CD14-positive monocyte (primary cell): ENCODE measurements at regions not wholly inside any gene's neighbourhood (a gene's known extent, or its start where the extent isn't known, plus 50 kb on each side); places are given as distances from the start of the nearest gene placed in this dataset.

Experiments
- DNase-seq, 3 donors: peaks; one replicate each; pipeline ENCODE4 v3.0.0-alpha.2; 2011 to 2022
- H2AFZ ChIP-seq: 2 replicates; pipeline ENCODE4 v1.6.0; 2012; ENCODE audit warnings: mild to moderate bottlenecking, low read depth, low read length, inconsistent platforms; ENCODE audit not compliant: insufficient read depth, poor library complexity, severe bottlenecking
- H3K27ac ChIP-seq, 2 donors: 1 replicate in 1 of 2; 2 replicates in 1 of 2; pipeline ENCODE4 v1.5.1; 2012 to 2013; ENCODE audit warnings: low read length in 2 of 2, control low read depth in 1 of 2, inconsistent platforms in 1 of 2, low read depth in 1 of 2, mild to moderate bottlenecking in 1 of 2
- H3K27me3 ChIP-seq, 2 donors: one replicate each; pipeline versions ENCODE4 v1.6.0 to v1.6.1; 2011 to 2013; ENCODE audit warnings: low read length in 2 of 2; ENCODE audit not compliant: control insufficient read depth in 2 of 2, insufficient read depth in 2 of 2
- H3K36me3 ChIP-seq, 2 donors: replicated peaks in 1 of 2; 1 replicate in 1 of 2; 2 replicates in 1 of 2; pipeline versions ENCODE4 v1.5.1 to v1.6.1; 2012 to 2013; ENCODE audit warnings: low read length in 2 of 2, control low read depth in 1 of 2, inconsistent platforms in 1 of 2, mild to moderate bottlenecking in 1 of 2; ENCODE audit not compliant: insufficient read depth in 2 of 2, control insufficient read depth in 1 of 2
- H3K4me1 ChIP-seq, 2 donors: 1 replicate in 1 of 2; 2 replicates in 1 of 2; pipeline versions ENCODE4 v1.5.1 to v1.6.1; 2012 to 2013; ENCODE audit warnings: low read length in 2 of 2, control low read depth in 1 of 2, inconsistent platforms in 1 of 2, mild to moderate bottlenecking in 1 of 2, moderate library complexity in 1 of 2; ENCODE audit not compliant: insufficient read depth in 2 of 2, control insufficient read depth in 1 of 2
- H3K4me2 ChIP-seq: replicated peaks from 2 replicates; pipeline ENCODE3; 2012; ENCODE audit warnings: low read length, moderate library complexity, mild to moderate bottlenecking; ENCODE audit not compliant: poor library complexity, severe bottlenecking; ENCODE audit errors: extremely low read depth
- H3K4me3 ChIP-seq, 3 experiments: fragments of 200-600 bp in 1 of 3; sonication (generic) in 1 of 3; replicated peaks in 1 of 3; 1 replicate in 2 of 3; 2 replicates in 1 of 3; pipeline ENCODE4 v1.5.1; 2011 to 2013; ENCODE audit warnings: low read length in 3 of 3, mild to moderate bottlenecking in 3 of 3, control low read depth in 2 of 3, low read depth in 2 of 3, inconsistent platforms in 1 of 3, moderate library complexity in 1 of 3
- H3K79me2 ChIP-seq: 2 replicates; pipeline ENCODE4 v1.6.0; 2012; ENCODE audit warnings: mild to moderate bottlenecking, control low read depth, inconsistent platforms, low read length, moderate library complexity; ENCODE audit not compliant: insufficient read depth
- H3K9ac ChIP-seq: 2 replicates; pipeline ENCODE4 v1.6.0; 2017; ENCODE audit warnings: low read length, mild to moderate bottlenecking; ENCODE audit not compliant: insufficient read depth, poor library complexity, severe bottlenecking
- H3K9me3 ChIP-seq, 2 donors: replicated peaks in 1 of 2; 1 replicate in 1 of 2; 2 replicates in 1 of 2; pipeline versions ENCODE4 v1.5.1 to v1.6.1; 2012 to 2013; ENCODE audit warnings: low read length in 2 of 2, control low read depth in 1 of 2; ENCODE audit not compliant: control insufficient read depth in 1 of 2, insufficient read depth in 1 of 2
- H4K20me1 ChIP-seq: 2 replicates; pipeline ENCODE4 v1.6.0; 2012; ENCODE audit warnings: mild to moderate bottlenecking, low read length, control low read depth, moderate library complexity; ENCODE audit not compliant: insufficient read depth
- H3K27ac Mint-ChIP-seq, 7 donors: one replicate each; pipeline ENCODE4 v1.8.0; 2020; ENCODE audit warnings: mild to moderate bottlenecking in 7 of 7, mixed read lengths in 7 of 7, moderate library complexity in 6 of 7, inconsistent platforms in 2 of 7
- H3K27me3 Mint-ChIP-seq, 3 donors: one replicate each; pipeline ENCODE4 v1.8.0; 2021 to 2022; ENCODE audit warnings: low read depth in 3 of 3, mild to moderate bottlenecking in 3 of 3, mixed read lengths in 3 of 3, moderate library complexity in 3 of 3, inconsistent platforms in 1 of 3
- H3K36me3 Mint-ChIP-seq, 2 donors: one replicate each; pipeline ENCODE4 v1.8.0; 2020; ENCODE audit warnings: mixed read lengths in 2 of 2, inconsistent platforms in 1 of 2, mild to moderate bottlenecking in 1 of 2
- H3K4me1 Mint-ChIP-seq: one replicate; pipeline ENCODE4 v1.8.0; 2020; ENCODE audit warnings: mild to moderate bottlenecking, mixed read lengths
- H3K4me3 Mint-ChIP-seq, 2 donors: one replicate each; pipeline ENCODE4 v1.8.0; 2020; ENCODE audit warnings: mild to moderate bottlenecking in 2 of 2, mixed read lengths in 2 of 2, moderate library complexity in 1 of 2
- H3K9me3 Mint-ChIP-seq, 7 donors: one replicate each; pipeline ENCODE4 v1.8.0; 2020 to 2022; ENCODE audit warnings: mixed read lengths in 7 of 7, mild to moderate bottlenecking in 6 of 7, moderate library complexity in 6 of 7, inconsistent platforms in 2 of 7
- WGBS: methylation state at CpG from one replicate; pipeline ENCODE4 v1.1.5; 2013; ENCODE audit warnings: missing lambda C conversion rate; ENCODE audit not compliant: insufficient coverage; 5-methylcytosine and 5-hydroxymethylcytosine counted together
- intact Hi-C, 2 donors: fragments of 100-400 bp; cut with micrococcal nuclease; formaldehyde crosslinking; loops; one replicate each; pipeline versions ENCODE4 v1.15.0 to v1.15.1; 2023
- TF ChIP-seq, protein P1 (sequence below): fragments of 200-600 bp; IDR thresholded peaks from one replicate; pipeline ENCODE4 v1.8.0; 2022; ENCODE audit warnings: antibody characterized with exemption, mild to moderate bottlenecking

DNA sequence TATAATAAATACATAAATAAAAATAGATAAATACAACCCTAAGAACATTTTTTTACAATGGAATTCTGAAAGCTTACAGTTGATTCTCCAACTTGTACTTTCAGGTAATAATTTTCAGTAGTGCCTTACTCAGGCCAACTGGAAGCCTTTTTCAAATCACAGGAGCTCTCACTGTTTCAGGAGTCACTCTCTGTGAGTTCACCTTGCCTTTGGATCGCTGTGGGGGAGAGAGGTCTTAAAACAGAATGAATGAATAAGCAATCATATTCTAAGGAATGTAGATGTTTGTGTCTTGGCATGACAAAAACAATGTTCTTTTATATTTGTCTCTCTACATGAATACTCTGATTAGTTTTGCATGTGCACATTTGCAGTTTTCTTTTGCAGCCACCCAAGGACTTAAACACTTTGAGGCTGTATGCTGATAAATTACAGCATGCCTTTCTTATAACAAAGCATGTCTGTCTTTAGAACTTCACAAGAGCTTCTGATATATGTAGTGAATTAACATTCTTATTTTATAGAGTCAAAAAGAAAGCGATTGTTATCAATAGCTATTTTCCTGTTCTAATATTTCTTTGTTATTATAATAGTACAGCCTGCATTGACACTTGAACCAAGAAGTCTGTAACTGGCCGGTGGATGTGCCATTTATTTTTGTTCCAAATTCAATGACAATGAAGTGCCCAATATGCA lies 1111.5 kb upstream of the ATXN8OS start:
- TF ChIP-seq, protein P1, sequence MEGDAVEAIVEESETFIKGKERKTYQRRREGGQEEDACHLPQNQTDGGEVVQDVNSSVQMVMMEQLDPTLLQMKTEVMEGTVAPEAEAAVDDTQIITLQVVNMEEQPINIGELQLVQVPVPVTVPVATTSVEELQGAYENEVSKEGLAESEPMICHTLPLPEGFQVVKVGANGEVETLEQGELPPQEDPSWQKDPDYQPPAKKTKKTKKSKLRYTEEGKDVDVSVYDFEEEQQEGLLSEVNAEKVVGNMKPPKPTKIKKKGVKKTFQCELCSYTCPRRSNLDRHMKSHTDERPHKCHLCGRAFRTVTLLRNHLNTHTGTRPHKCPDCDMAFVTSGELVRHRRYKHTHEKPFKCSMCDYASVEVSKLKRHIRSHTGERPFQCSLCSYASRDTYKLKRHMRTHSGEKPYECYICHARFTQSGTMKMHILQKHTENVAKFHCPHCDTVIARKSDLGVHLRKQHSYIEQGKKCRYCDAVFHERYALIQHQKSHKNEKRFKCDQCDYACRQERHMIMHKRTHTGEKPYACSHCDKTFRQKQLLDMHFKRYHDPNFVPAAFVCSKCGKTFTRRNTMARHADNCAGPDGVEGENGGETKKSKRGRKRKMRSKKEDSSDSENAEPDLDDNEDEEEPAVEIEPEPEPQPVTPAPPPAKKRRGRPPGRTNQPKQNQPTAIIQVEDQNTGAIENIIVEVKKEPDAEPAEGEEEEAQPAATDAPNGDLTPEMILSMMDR: no peak
- Histone ChIP-seq H2AFZ (no peak overlapping the region), H3K36me3 (no peaks in the 10 kb centered on the region), H3K9me3 (peaks cover 0 to 1% of the 10 kb centered on the region in 2 donors), H3K4me1 (no peaks in the 10 kb centered on the region), H3K4me3 (no peak overlapping the region), H4K20me1 (no peaks in the 10 kb centered on the region), H3K27me3 (no peaks in the 10 kb centered on the region), H3K9ac (no peak overlapping the region), H3K4me2 (no peak overlapping the region), H3K79me2 (no peaks in the 10 kb centered on the region), H3K27ac (no peak overlapping the region)
- Mint-ChIP-seq H3K27me3 (no peaks in the 10 kb centered on the region), H3K27ac (no peak overlapping the region), H3K9me3 (peaks cover 0 to 4% (median 2%) of the 10 kb centered on the region in 7 donors), H3K4me3 (no peak overlapping the region), H3K36me3 (no peaks in the 10 kb centered on the region), H3K4me1 (no peaks in the 10 kb centered on the region)
- intact Hi-C loops: no loop called here
- DNase-seq: no peak
- no CpG with 5 or more reads among the region's 3 CpGs for WGBS

DNA sequence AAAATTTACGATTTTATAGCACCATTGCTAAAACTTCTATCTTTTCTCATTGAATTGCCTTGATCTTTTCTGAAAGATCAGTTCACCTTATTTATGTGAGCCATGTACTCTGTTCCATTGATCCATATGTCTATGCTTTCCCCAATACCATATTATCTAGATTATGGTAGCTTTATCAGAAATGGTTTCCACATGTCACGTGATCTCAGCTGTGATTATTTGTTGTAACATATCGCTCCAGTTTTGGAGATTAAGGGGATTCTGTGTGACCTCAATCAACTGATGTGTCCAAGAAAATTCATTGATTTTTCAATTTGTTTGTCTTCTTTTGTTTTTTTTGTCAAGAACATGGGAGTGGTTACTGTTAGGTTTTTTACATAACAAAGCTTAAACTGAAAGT lies 1114.5 kb upstream of the ATXN8OS start:
- H4K20me1 ChIP-seq: no peaks in the 10 kb centered on the region
- H3K79me2 ChIP-seq: no peaks in the 10 kb centered on the region
- H3K4me2 ChIP-seq: no peak overlapping the region
- no peaks in the 10 kb centered on the region for H3K27me3 ChIP-seq
- H3K9me3 Mint-ChIP-seq: no peaks in the 10 kb centered on the region
- H3K27ac Mint-ChIP-seq: no peak overlapping the region
- H3K27me3 Mint-ChIP-seq: no peaks in the 10 kb centered on the region
- H3K9me3 ChIP-seq: peaks cover 0 to 3% of the 10 kb centered on the region in 2 donors
- H3K36me3 Mint-ChIP-seq: no peaks in the 10 kb centered on the region
- no peak overlapping the region for H2AFZ ChIP-seq
- H3K36me3 ChIP-seq: no peaks in the 10 kb centered on the region
- no peaks in the 10 kb centered on the region for H3K4me1 ChIP-seq
- H3K4me3 Mint-ChIP-seq: no peak overlapping the region
- H3K4me1 Mint-ChIP-seq: no peaks in the 10 kb centered on the region
- no peak overlapping the region for H3K27ac ChIP-seq
- intact Hi-C loops: no loop called here
- no peak overlapping the region for H3K9ac ChIP-seq
- TF ChIP-seq, protein P1: no peak
- WGBS: no CpG with 5 or more reads among the region's 3 CpGs
- DNase-seq: no peak
- no peak overlapping the region for H3K4me3 ChIP-seq
